ENCODE measurements at regions not wholly inside any gene's neighbourhood (a gene's known extent, or its start where the extent isn't known, plus 50 kb on each side); places are given as distances from the start of the nearest gene placed in this dataset.

GRCh38 chr10:78968300-78968942 lies 100.3 kb upstream of the ZMIZ1 start:
- TF ChIP-seq TAF1 (IDR thresholded peaks at IDR 0.05; ENCODE audit: low read depth), result no peak
- TF ChIP-seq YY1 (IDR thresholded peaks at IDR 0.05; ENCODE audit: low read depth), result no peak
- no peak for TF ChIP-seq EP300 (IDR thresholded peaks at IDR 0.05; ENCODE audit: borderline replicate concordance)
- TF ChIP-seq RAD21 (IDR thresholded peaks at IDR 0.05; ENCODE audit: low read depth), result no peak
- no peak for TF ChIP-seq FOXM1 (IDR thresholded peaks at IDR 0.05; ENCODE audit: borderline replicate concordance, low read depth)
- TF ChIP-seq TEAD4 (IDR thresholded peaks at IDR 0.05), result no peak
- no peak for TF ChIP-seq REST (IDR thresholded peaks at IDR 0.05; ENCODE audit: low read depth)
- TF ChIP-seq MAX (IDR thresholded peaks at IDR 0.05), result no peak
- no peak for TF ChIP-seq EGR1 (IDR thresholded peaks at IDR 0.05)
- TF ChIP-seq CEBPB (IDR thresholded peaks at IDR 0.05), result no peak

Measured in Ishikawa (cell line).